ENCODE measurements at regions not wholly inside any gene's neighbourhood (a gene's known extent, or its start where the extent isn't known, plus 50 kb on each side); places are given as distances from the start of the nearest gene placed in this dataset.

DNA sequence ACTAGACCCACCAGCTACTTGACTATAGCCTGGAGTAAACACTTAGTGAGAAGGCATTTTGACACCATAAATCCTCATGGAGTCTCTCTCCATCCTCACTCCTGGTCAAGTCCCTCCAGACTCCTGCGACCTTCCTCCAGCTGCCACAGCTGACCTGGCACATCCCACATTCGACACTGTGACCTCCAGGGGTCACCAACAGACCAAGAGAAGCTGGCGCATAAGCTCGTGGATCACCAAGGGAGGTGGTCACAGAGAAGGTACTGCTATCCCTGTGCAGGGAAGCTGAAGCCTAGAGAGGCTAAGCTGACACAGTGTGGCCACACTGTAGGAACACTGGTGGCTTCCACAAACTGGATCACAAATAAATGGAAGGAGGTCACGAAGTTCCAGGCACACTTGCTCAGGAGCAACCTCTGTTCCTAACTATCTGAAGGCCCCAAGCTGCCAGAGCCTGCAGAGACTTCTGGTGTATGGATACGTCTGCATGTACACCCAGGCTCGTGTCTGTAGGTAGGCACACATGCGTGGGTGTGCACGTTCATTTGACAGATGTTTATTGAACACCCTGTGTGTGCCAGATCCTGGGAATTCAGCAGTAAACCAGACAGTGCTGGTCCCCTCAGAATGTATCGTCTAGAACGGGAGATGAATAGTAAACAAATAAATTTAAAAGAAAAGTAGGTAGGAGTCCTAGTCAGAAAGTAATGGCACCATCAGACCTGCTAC, 104.4 kb downstream of the C5orf15 start:
- TF ChIP-seq, protein P1, sequence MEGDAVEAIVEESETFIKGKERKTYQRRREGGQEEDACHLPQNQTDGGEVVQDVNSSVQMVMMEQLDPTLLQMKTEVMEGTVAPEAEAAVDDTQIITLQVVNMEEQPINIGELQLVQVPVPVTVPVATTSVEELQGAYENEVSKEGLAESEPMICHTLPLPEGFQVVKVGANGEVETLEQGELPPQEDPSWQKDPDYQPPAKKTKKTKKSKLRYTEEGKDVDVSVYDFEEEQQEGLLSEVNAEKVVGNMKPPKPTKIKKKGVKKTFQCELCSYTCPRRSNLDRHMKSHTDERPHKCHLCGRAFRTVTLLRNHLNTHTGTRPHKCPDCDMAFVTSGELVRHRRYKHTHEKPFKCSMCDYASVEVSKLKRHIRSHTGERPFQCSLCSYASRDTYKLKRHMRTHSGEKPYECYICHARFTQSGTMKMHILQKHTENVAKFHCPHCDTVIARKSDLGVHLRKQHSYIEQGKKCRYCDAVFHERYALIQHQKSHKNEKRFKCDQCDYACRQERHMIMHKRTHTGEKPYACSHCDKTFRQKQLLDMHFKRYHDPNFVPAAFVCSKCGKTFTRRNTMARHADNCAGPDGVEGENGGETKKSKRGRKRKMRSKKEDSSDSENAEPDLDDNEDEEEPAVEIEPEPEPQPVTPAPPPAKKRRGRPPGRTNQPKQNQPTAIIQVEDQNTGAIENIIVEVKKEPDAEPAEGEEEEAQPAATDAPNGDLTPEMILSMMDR (conservative IDR thresholded peaks at IDR 0.05; ENCODE audit: low read length): peak; percentile 57
- no peak for TF ChIP-seq EZH2phosphoT487 (IDR thresholded peaks at IDR 0.05; ENCODE audit: borderline replicate concordance, low read depth, low read length)

All from OCI-LY7 (cell line).